OCI-LY3 (cell line): ENCODE measurements at regions not wholly inside any gene's neighbourhood (a gene's known extent, or its start where the extent isn't known, plus 50 kb on each side); places are given as distances from the start of the nearest gene placed in this dataset.

Experiments used
- H2AFZ ChIP-seq: fragments of 200-600, 300-600 bp; shearing (Covaris generic); 2 replicates; pipeline ENCODE4 v1.6.0; 2014; ENCODE audit warnings: antibody characterized with exemption, low read depth, low read length
- H3K27ac ChIP-seq: fragments of 200-600, 300-600 bp; sonication (generic); 2 replicates; pipeline ENCODE4 v1.5.1; 2014; ENCODE audit warnings: mild to moderate bottlenecking, low read length, moderate library complexity, mixed read lengths
- H3K27me3 ChIP-seq: fragments of 200-600, 300-600 bp; sonication (generic); 2 replicates; pipeline ENCODE4 v1.6.1; 2014; ENCODE audit warnings: low read depth, low read length, mixed read lengths
- H3K36me3 ChIP-seq: fragments of 200-600, 300-600 bp; sonication (generic); replicated peaks from 2 replicates; pipeline ENCODE3; 2014; ENCODE audit warnings: low read depth, low read length, mixed read lengths
- H3K4me1 ChIP-seq: fragments of 300-600, 200-600 bp; sonication (generic); 2 replicates; pipeline ENCODE4 v1.6.1; 2014; ENCODE audit warnings: low read length, mixed read lengths
- H3K4me2 ChIP-seq: fragments of 200-600, 300-600 bp; sonication (generic); 2 replicates; pipeline ENCODE4 v1.6.1; 2014; ENCODE audit warnings: low read length, mixed read lengths
- H3K4me3 ChIP-seq: fragments of 300-600, 200-600 bp; sonication (generic); 2 replicates; pipeline ENCODE4 v1.5.1; 2014; ENCODE audit warnings: antibody characterized with exemption, mild to moderate bottlenecking, low read length, moderate library complexity
- H3K79me2 ChIP-seq: fragments of 300-600, 200-600 bp; shearing (Covaris generic); 2 replicates; pipeline ENCODE4 v1.6.1; 2014; ENCODE audit warnings: mild to moderate bottlenecking, low read length, mixed read lengths
- H3K9ac ChIP-seq: fragments of 300-600, 200-600 bp; shearing (Covaris generic); 2 replicates; pipeline ENCODE4 v1.6.0; 2014; ENCODE audit warnings: mild to moderate bottlenecking, low read length, moderate library complexity
- H3K9me3 ChIP-seq: fragments of 200-600, 300-600 bp; shearing (Covaris generic); 2 replicates; pipeline ENCODE4 v1.6.1; 2014; ENCODE audit warnings: low read length, mixed read lengths; ENCODE audit not compliant: insufficient read depth
- H4K20me1 ChIP-seq: fragments of 200-600, 300-600 bp; sonication (generic); 2 replicates; pipeline ENCODE4 v1.6.1; 2016; ENCODE audit warnings: low read length, mixed read lengths; ENCODE audit not compliant: insufficient read depth
- CTCF ChIP-seq: fragments of 200-600, 300-600 bp; sonication (generic); IDR thresholded peaks from 2 replicates; pipeline ENCODE4 v1.5.1; 2014; ENCODE audit warnings: antibody characterized with exemption, low read length, low read depth
- EZH2phosphoT487 ChIP-seq: fragments of 200-600 bp; shearing (Covaris generic); IDR thresholded peaks from 2 replicates; pipeline ENCODE4 v1.6.1; 2018; ENCODE audit warnings: antibody characterized with exemption, mixed run types, low read depth

GRCh38 chr4:166290426-166290825 lies 417.4 kb downstream of the TLL1 start:
- Histone ChIP-seq H3K9me3 (no peaks in the 10 kb centered on the region), H3K4me3 (no peak overlapping the region), H3K4me1 (no peaks in the 10 kb centered on the region), H3K36me3 (no peaks in the 10 kb centered on the region), H3K9ac (no peak overlapping the region), H4K20me1 (no peaks in the 10 kb centered on the region), H3K27me3 (no peaks in the 10 kb centered on the region), H3K27ac (no peak overlapping the region), H3K79me2 (no peaks in the 10 kb centered on the region), H2AFZ (no peak overlapping the region), H3K4me2 (no peak overlapping the region)
- TF ChIP-seq EZH2phosphoT487 (no peak), CTCF (no peak)

- no peak overlapping the region for H3K9ac ChIP-seq
- H4K20me1 ChIP-seq, result no peaks in the 10 kb centered on the region
- H3K4me3 ChIP-seq, result no peak overlapping the region
- no peaks in the 10 kb centered on the region for H3K27me3 ChIP-seq
- TF ChIP-seq EZH2phosphoT487, result no peak
- TF ChIP-seq CTCF, result no peak
- H3K79me2 ChIP-seq, result no peaks in the 10 kb centered on the region
- H3K27ac ChIP-seq, result no peak overlapping the region
- no peaks in the 10 kb centered on the region for H3K9me3 ChIP-seq
- H3K36me3 ChIP-seq, result no peaks in the 10 kb centered on the region
- no peaks in the 10 kb centered on the region for H3K4me1 ChIP-seq
- H2AFZ ChIP-seq, result no peak overlapping the region
- H3K4me2 ChIP-seq, result no peak overlapping the region
Observed at GRCh38 chr4:166293556-166293955, 420.5 kb downstream of the TLL1 start.

- no peak overlapping the region for H3K27ac ChIP-seq
- H2AFZ ChIP-seq, result no peak overlapping the region
- TF ChIP-seq EZH2phosphoT487 (no peak), CTCF (no peak)
- H3K4me2 ChIP-seq, result no peak overlapping the region
- H3K27me3 ChIP-seq, result no peaks in the 10 kb centered on the region
- no peak overlapping the region for H3K4me3 ChIP-seq
- no peaks in the 10 kb centered on the region for H3K9me3 ChIP-seq
- H3K4me1 ChIP-seq, result no peaks in the 10 kb centered on the region
- H3K36me3 ChIP-seq, result no peaks in the 10 kb centered on the region
- H3K9ac ChIP-seq, result no peak overlapping the region
- H3K79me2 ChIP-seq, result no peaks in the 10 kb centered on the region
- H4K20me1 ChIP-seq, result no peaks in the 10 kb centered on the region
Observed at GRCh38 chr4:166301266-166301665, 428.2 kb downstream of the TLL1 start.

GRCh38 chr4:166308647-166309046 lies 435.6 kb downstream of the TLL1 start:
- no peaks in the 10 kb centered on the region for H3K36me3 ChIP-seq
- TF ChIP-seq CTCF, result no peak
- no peak for TF ChIP-seq EZH2phosphoT487
- H3K9me3 ChIP-seq, result no peaks in the 10 kb centered on the region
- no peak overlapping the region for H3K4me3 ChIP-seq
- no peak overlapping the region for H3K4me2 ChIP-seq
- H3K79me2 ChIP-seq, result no peaks in the 10 kb centered on the region
- no peaks in the 10 kb centered on the region for H3K4me1 ChIP-seq
- no peaks in the 10 kb centered on the region for H4K20me1 ChIP-seq
- H3K27ac ChIP-seq, result no peak overlapping the region
- no peaks in the 10 kb centered on the region for H3K27me3 ChIP-seq
- no peak overlapping the region for H2AFZ ChIP-seq
- no peak overlapping the region for H3K9ac ChIP-seq
